ENCODE measurements at regions not wholly inside any gene's neighbourhood (a gene's known extent, or its start where the extent isn't known, plus 50 kb on each side); places are given as distances from the start of the nearest gene placed in this dataset.

DNA sequence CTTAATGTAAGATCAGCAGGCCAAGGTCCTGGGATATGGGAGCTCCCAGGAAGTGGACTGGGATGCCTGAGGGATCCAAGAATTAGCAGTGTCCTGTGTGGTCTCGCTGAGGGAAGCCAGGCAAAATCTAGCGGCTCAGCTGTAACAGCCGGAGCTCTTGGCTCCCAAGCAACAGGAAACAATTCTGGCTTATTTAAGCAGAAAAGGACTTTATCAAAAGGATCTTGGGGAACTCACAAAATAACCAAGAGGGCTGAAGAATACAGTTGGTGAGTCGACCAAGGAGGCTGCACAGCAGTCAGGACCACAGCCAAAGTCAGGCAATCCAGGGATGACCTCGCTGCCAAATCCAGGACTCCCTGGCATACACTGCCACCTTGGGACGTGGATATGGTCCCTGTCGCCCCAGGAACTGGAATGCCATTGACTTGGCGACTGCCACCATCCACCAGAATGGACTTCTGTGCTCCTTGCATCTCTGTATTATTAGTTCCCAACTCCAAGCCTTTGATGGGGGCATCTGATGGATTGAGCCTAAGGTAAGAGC lies 165.3 kb upstream of the BCOR start:
- ChIA-PET CTCF (no interaction called here), POLR2A (interaction anchor here (0.6 kb wide), 1 partner anchor 167 kb away, joined by 11 read pairs; no protein-coding TSS in a partner anchor)
- Histone ChIP-seq H2AFZ (ENCODE audit: insufficient read depth, low read depth, low read length, poor library complexity, severe bottlenecking) (no peak overlapping the region), H3K79me2 (ENCODE audit: control insufficient read depth, insufficient read depth, low read length) (no peaks in the 10 kb centered on the region), H3K9ac (ENCODE audit: low read length) (no peak overlapping the region), H3K4me3 (ENCODE audit: control extremely low read depth in 1 of 5, extremely low read depth in 1 of 5, insufficient read depth in 1 of 5, low read depth in 2 of 5, low read length in 4 of 5) (no peak overlapping the region), H3K27ac (ENCODE audit: low read length in 2 of 2) (no peak overlapping the region), H3K27me3 (replicated peaks in 1 of 4; ENCODE audit: control extremely low read depth in 1 of 4, control insufficient read depth in 3 of 4, insufficient read depth in 4 of 4, low read length in 3 of 4) (no peaks in the 10 kb centered on the region), H4K20me1 (ENCODE audit: control insufficient read depth, insufficient read depth, low read length, poor library complexity, severe bottlenecking) (no peaks in the 10 kb centered on the region), H3K4me1 (ENCODE audit: control insufficient read depth in 2 of 2, insufficient read depth in 2 of 2, low read length in 2 of 2) (peaks cover 10 to 15% of the 10 kb centered on the region in 2 donors), H3K36me3 (replicated peaks in 1 of 2; ENCODE audit: control extremely low read depth in 1 of 2, control insufficient read depth in 1 of 2, extremely low read depth in 1 of 2, insufficient read depth in 2 of 2, low read length in 1 of 2) (no peaks in the 10 kb centered on the region), H3K9me3 (ENCODE audit: control extremely low read depth in 1 of 3, control insufficient read depth in 2 of 3, insufficient read depth in 1 of 3, low read length in 2 of 3) (peaks cover 0 to 5% (median 0%) of the 10 kb centered on the region in 3 donors), H3K4me2 (replicated peaks; ENCODE audit: low read depth, low read length, poor library complexity, severe bottlenecking) (no peak overlapping the region)
- Mint-ChIP-seq H3K27ac (no peak overlapping the region), H3K9me3 (ENCODE audit: insufficient read depth) (no peaks in the 10 kb centered on the region), H3K4me1 (peaks cover 13% of the 10 kb centered on the region), H3K4me3 (no peak overlapping the region), H3K27me3 (no peaks in the 10 kb centered on the region)
- ATAC-seq (ENCODE audit: low read depth) (no peak), DNase-seq (no peak)
- 29% methylated on average over 1 of the region's 8 CpGs for WGBS (ENCODE audit: insufficient coverage)
- intact Hi-C loops (cut with micrococcal nuclease) = loop anchor here (10.0 kb wide), 1 partner anchor 168 kb away; the partner anchor contains the start of gene BCOR
- no peak for TF ChIP-seq EZH2 (IDR thresholded peaks at IDR 0.05; ENCODE audit: borderline replicate concordance, insufficient read depth, low read depth, low read length, poor library complexity, severe bottlenecking)
- TF ChIP-seq, protein P1, sequence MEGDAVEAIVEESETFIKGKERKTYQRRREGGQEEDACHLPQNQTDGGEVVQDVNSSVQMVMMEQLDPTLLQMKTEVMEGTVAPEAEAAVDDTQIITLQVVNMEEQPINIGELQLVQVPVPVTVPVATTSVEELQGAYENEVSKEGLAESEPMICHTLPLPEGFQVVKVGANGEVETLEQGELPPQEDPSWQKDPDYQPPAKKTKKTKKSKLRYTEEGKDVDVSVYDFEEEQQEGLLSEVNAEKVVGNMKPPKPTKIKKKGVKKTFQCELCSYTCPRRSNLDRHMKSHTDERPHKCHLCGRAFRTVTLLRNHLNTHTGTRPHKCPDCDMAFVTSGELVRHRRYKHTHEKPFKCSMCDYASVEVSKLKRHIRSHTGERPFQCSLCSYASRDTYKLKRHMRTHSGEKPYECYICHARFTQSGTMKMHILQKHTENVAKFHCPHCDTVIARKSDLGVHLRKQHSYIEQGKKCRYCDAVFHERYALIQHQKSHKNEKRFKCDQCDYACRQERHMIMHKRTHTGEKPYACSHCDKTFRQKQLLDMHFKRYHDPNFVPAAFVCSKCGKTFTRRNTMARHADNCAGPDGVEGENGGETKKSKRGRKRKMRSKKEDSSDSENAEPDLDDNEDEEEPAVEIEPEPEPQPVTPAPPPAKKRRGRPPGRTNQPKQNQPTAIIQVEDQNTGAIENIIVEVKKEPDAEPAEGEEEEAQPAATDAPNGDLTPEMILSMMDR (IDR thresholded peaks at IDR 0.05) = no peak

DNA sequence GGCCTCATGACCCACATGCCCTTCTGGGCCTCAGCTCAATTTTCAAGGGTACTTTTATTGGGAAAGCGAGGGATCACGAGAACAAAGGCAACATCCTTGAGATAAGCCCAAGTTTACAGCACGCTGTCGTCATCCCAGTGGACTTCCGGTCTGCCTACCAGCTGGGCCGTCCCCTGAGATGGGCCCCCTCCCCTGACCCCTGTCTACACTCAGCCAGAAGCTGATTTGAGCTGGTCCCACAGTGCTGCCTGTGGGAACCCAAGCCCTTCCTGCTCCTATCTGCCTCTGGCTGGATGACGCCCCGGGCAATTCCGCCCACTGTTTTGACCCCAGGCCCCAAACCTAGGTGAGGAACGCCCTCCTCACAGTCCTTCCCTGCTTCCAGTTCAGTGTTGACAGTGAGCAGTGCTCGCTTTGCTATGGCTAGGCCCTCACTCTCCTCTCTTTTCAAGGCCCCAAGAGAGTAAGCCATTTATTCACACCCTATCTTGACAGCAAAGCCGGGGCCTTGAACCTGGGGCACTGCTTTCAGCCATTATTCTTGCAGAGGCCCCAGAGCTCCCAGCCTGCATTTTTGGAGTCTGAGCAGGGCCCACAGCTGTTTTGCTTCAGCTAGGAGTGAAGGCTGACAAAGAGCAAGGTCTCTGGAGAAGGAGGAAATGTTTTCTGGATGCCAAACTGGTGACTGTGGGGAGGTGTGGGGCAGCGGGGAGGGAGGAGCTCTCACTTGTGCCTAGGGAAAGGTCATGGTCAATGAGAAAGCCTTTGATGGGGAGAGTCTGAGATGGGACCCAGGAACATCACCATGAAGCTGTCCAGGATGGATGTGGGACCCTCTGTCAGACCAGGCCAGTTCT lies 164.6 kb upstream of the BCOR start:
- H3K4me1 Mint-ChIP-seq = peaks cover 6% of the 10 kb centered on the region
- no peaks in the 10 kb centered on the region for H3K27me3 ChIP-seq (replicated peaks in 1 of 4; ENCODE audit: control extremely low read depth in 1 of 4, control insufficient read depth in 3 of 4, insufficient read depth in 4 of 4, low read length in 3 of 4)
- 91% methylated on average over 11 of the region's 13 CpGs for WGBS (ENCODE audit: insufficient coverage)
- no peaks in the 10 kb centered on the region for H3K79me2 ChIP-seq (ENCODE audit: control insufficient read depth, insufficient read depth, low read length)
- ATAC-seq (ENCODE audit: low read depth) = no peak
- H3K9me3 ChIP-seq (ENCODE audit: control extremely low read depth in 1 of 3, control insufficient read depth in 2 of 3, insufficient read depth in 1 of 3, low read length in 2 of 3) = peaks cover 0 to 5% (median 0%) of the 10 kb centered on the region in 3 donors
- ChIA-PET CTCF (no interaction called here), POLR2A (interaction anchor here (0.6 kb wide), 1 partner anchor 167 kb away, joined by 11 read pairs; no protein-coding TSS in a partner anchor)
- DNase-seq = no peak
- H3K27ac ChIP-seq (ENCODE audit: low read length in 2 of 2) = no peak overlapping the region
- no peaks in the 10 kb centered on the region for H3K36me3 ChIP-seq (replicated peaks in 1 of 2; ENCODE audit: control extremely low read depth in 1 of 2, control insufficient read depth in 1 of 2, extremely low read depth in 1 of 2, insufficient read depth in 2 of 2, low read length in 1 of 2)
- no peaks in the 10 kb centered on the region for H3K27me3 Mint-ChIP-seq
- H3K4me3 ChIP-seq (ENCODE audit: control extremely low read depth in 1 of 5, extremely low read depth in 1 of 5, insufficient read depth in 1 of 5, low read depth in 2 of 5, low read length in 4 of 5) = no peak overlapping the region
- peaks cover 3 to 8% of the 10 kb centered on the region in 2 donors for H3K4me1 ChIP-seq (ENCODE audit: control insufficient read depth in 2 of 2, insufficient read depth in 2 of 2, low read length in 2 of 2)
- no peaks in the 10 kb centered on the region for H3K9me3 Mint-ChIP-seq (ENCODE audit: insufficient read depth)
- H3K27ac Mint-ChIP-seq = no peak overlapping the region
- no peak for TF ChIP-seq EZH2 (IDR thresholded peaks at IDR 0.05; ENCODE audit: borderline replicate concordance, insufficient read depth, low read depth, low read length, poor library complexity, severe bottlenecking)
- TF ChIP-seq, protein P1 (IDR thresholded peaks at IDR 0.05) = no peak
- no peak overlapping the region for H3K4me2 ChIP-seq (replicated peaks; ENCODE audit: low read depth, low read length, poor library complexity, severe bottlenecking)
- H3K4me3 Mint-ChIP-seq = no peak overlapping the region
- H4K20me1 ChIP-seq (ENCODE audit: control insufficient read depth, insufficient read depth, low read length, poor library complexity, severe bottlenecking) = no peaks in the 10 kb centered on the region
- no peak overlapping the region for H3K9ac ChIP-seq (ENCODE audit: low read length)
- intact Hi-C loops (cut with micrococcal nuclease) = loop anchor here (10.0 kb wide), 1 partner anchor 168 kb away; the partner anchor contains the start of gene BCOR
- H2AFZ ChIP-seq (ENCODE audit: insufficient read depth, low read depth, low read length, poor library complexity, severe bottlenecking) = no peak overlapping the region
